ENCODE measurements at regions not wholly inside any gene's neighbourhood (a gene's known extent, or its start where the extent isn't known, plus 50 kb on each side); places are given as distances from the start of the nearest gene placed in this dataset.
"Not testable (repeated sequence)": the region's sequence is repeated elsewhere in the genome, so short reads cannot be mapped to it uniquely, and the experiment has no call there.

- peaks cover 0 to 34% (median 5%) of the 10 kb centered on the region in 3 donors for H3K36me3 ChIP-seq (ENCODE audit: control insufficient read depth in 3 of 3, insufficient read depth in 2 of 3, low read depth in 1 of 3, low read length in 3 of 3)
- no peak overlapping the region for H3K4me3 ChIP-seq (ENCODE audit: low read depth in 1 of 3, low read length in 3 of 3)
- 96 to 98% (median 96%) methylated on average over 6 of the region's 6 CpGs for WGBS, 3 donors
- no peaks in the 10 kb centered on the region for H3K27me3 ChIP-seq (ENCODE audit: control insufficient read depth in 3 of 3, insufficient read depth in 3 of 3, low read length in 3 of 3)
- H3K27ac ChIP-seq (ENCODE audit: low read depth in 1 of 3, low read length in 2 of 3): no peak overlapping the region
- DNase-seq: no peak
- no peak for FAIRE-seq
- no peaks in the 10 kb centered on the region for H3K9me3 ChIP-seq (ENCODE audit: control insufficient read depth in 2 of 2, insufficient read depth in 1 of 2, low read depth in 1 of 2, low read length in 1 of 2)
- no peaks in the 10 kb centered on the region for H3K4me1 ChIP-seq (ENCODE audit: control insufficient read depth in 3 of 3, insufficient read depth in 2 of 3, low read depth in 1 of 3, low read length in 2 of 3)
Measured at GRCh38 chr7:149558149-149558861, 60.7 kb upstream of the ZNF746 start.

DNA sequence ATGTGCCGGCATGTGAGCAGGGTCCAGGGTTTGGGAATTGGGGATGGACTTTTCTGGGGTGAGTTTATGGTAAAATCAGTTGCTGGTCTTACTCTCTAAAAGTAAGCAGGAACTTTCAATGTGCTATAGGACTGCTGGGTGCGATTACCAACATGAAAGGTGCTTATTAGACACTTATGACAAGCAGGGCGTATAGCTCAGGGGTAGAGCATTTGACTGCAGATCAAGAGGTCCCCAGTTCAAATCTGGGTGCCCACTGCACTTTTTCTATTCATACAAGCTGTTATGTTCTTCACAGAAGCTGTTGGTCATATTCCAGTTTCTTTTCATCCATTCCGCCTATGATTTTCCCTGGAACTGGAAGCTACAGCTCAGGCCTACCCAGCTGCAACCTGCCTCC, 58.9 kb upstream of the ZNF746 start:
- H3K4me3 ChIP-seq (ENCODE audit: low read depth in 1 of 3, low read length in 3 of 3); H3K27me3 ChIP-seq (ENCODE audit: control insufficient read depth in 3 of 3, insufficient read depth in 3 of 3, low read length in 3 of 3); FAIRE-seq; DNase-seq; H3K27ac ChIP-seq (ENCODE audit: low read depth in 1 of 3, low read length in 2 of 3); H3K4me1 ChIP-seq (ENCODE audit: control insufficient read depth in 3 of 3, insufficient read depth in 2 of 3, low read depth in 1 of 3, low read length in 2 of 3); H3K9me3 ChIP-seq (ENCODE audit: control insufficient read depth in 2 of 2, insufficient read depth in 1 of 2, low read depth in 1 of 2, low read length in 1 of 2): not testable (repeated sequence)
- 94 to 100% (median 98%) methylated on average over 4 of the region's 4 CpGs for WGBS, 3 donors
- peaks cover 3 to 40% (median 13%) of the 10 kb centered on the region in 3 donors for H3K36me3 ChIP-seq (ENCODE audit: control insufficient read depth in 3 of 3, insufficient read depth in 2 of 3, low read depth in 1 of 3, low read length in 3 of 3)

DNA sequence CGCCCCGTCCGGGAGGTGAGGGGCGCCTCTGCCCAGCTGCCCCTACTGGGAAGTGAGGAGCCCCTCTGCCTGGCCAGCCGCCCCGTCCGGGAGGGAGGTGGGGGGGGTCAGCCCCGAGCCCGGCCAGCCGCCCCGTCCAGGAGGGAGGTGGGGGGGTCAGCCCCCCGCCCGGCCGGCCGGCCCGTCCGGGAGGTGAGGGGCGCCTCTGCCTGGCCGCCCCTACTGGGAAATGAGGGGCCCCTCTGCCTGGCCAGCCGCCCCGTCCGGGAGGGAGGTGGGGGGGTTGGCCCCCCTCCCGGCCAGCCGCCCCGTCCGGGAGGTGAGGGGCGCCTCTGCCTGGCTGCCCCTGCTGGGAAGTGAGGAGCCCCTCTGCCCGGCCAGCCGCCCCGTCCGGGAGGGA, 57.2 kb upstream of the ZNF746 start:
- H3K4me1 ChIP-seq (ENCODE audit: control insufficient read depth in 3 of 3, insufficient read depth in 2 of 3, low read depth in 1 of 3, low read length in 2 of 3); FAIRE-seq; DNase-seq; H3K4me3 ChIP-seq (ENCODE audit: low read depth in 1 of 3, low read length in 3 of 3); H3K27ac ChIP-seq (ENCODE audit: low read depth in 1 of 3, low read length in 2 of 3); H3K9me3 ChIP-seq (ENCODE audit: control insufficient read depth in 2 of 2, insufficient read depth in 1 of 2, low read depth in 1 of 2, low read length in 1 of 2); H3K27me3 ChIP-seq (ENCODE audit: control insufficient read depth in 3 of 3, insufficient read depth in 3 of 3, low read length in 3 of 3): not testable (repeated sequence)
- peaks cover 12 to 43% (median 25%) of the 10 kb centered on the region in 3 donors for H3K36me3 ChIP-seq (ENCODE audit: control insufficient read depth in 3 of 3, insufficient read depth in 2 of 3, low read depth in 1 of 3, low read length in 3 of 3)
- WGBS, 3 donors: 95 to 99% (median 98%) methylated on average over 8 to 31 of the region's 31 CpGs

DNA sequence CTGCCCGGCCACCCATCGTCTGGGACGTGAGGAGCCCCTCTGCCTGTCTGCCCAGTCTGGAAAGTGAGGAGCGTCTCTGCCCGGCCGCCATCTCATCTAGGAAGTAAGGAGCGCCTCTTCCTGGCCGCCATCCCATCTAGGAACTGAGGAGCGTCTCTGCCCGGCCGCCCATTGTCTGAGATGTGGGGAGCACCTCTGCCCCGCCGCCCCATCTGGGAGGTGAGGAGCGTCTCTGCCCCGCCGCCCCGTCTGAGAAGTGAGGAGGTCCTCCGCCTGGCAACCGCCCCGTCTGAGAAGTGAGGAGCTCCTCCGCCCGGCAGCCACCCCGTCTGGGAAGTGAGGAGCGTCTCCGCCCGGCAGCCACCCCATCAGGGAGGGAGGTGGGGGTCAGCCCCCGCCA, 56.4 kb upstream of the ZNF746 start:
- H3K9me3 ChIP-seq (ENCODE audit: control insufficient read depth in 2 of 2, insufficient read depth in 1 of 2, low read depth in 1 of 2, low read length in 1 of 2); H3K27me3 ChIP-seq (ENCODE audit: control insufficient read depth in 3 of 3, insufficient read depth in 3 of 3, low read length in 3 of 3); H3K4me1 ChIP-seq (ENCODE audit: control insufficient read depth in 3 of 3, insufficient read depth in 2 of 3, low read depth in 1 of 3, low read length in 2 of 3); H3K4me3 ChIP-seq (ENCODE audit: low read depth in 1 of 3, low read length in 3 of 3); FAIRE-seq; DNase-seq; H3K27ac ChIP-seq (ENCODE audit: low read depth in 1 of 3, low read length in 2 of 3): not testable (repeated sequence)
- 96 to 99% (median 97%) methylated on average over 19 to 27 of the region's 27 CpGs for WGBS, 3 donors
- peaks cover 17 to 43% (median 31%) of the 10 kb centered on the region in 3 donors for H3K36me3 ChIP-seq (ENCODE audit: control insufficient read depth in 3 of 3, insufficient read depth in 2 of 3, low read depth in 1 of 3, low read length in 3 of 3)

GRCh38 chr7:149552799-149553198, 55.2 kb upstream of the ZNF746 start:
- 88 to 97% (median 96%) methylated on average over 3 of the region's 3 CpGs for WGBS, 3 donors
- DNase-seq (no peak), FAIRE-seq (no peak)
- H3K36me3 ChIP-seq (ENCODE audit: control insufficient read depth in 3 of 3, insufficient read depth in 2 of 3, low read depth in 1 of 3, low read length in 3 of 3): peaks cover 29 to 45% (median 38%) of the 10 kb centered on the region in 3 donors
- no peak overlapping the region for H3K27ac ChIP-seq (ENCODE audit: low read depth in 1 of 3, low read length in 2 of 3)
- H3K4me3 ChIP-seq (ENCODE audit: low read depth in 1 of 3, low read length in 3 of 3): no peak overlapping the region
- H3K4me1 ChIP-seq (ENCODE audit: control insufficient read depth in 3 of 3, insufficient read depth in 2 of 3, low read depth in 1 of 3, low read length in 2 of 3): no peaks in the 10 kb centered on the region
- H3K27me3 ChIP-seq (ENCODE audit: control insufficient read depth in 3 of 3, insufficient read depth in 3 of 3, low read length in 3 of 3): no peaks in the 10 kb centered on the region
- peaks cover 0 to 12% of the 10 kb centered on the region in 2 donors for H3K9me3 ChIP-seq (ENCODE audit: control insufficient read depth in 2 of 2, insufficient read depth in 1 of 2, low read depth in 1 of 2, low read length in 1 of 2)
